Endothelial cell of umbilical vein (primary cell): ENCODE measurements at regions not wholly inside any gene's neighbourhood (a gene's known extent, or its start where the extent isn't known, plus 50 kb on each side); places are given as distances from the start of the nearest gene placed in this dataset.

Source experiments
- BruUV-seq: library from RNA; stranded (reverse); fragments of 400-500 nt; replicated peaks from 2 replicates; lab custom pipeline; 2021; lab: Mats Ljungman, UMichigan
- CTCF ChIA-PET: fragments of 300-600, 350-600 bp; sonication (Branson Sonifier 250); formaldehyde crosslinking; loops from one replicate; lab custom pipeline; 2021; ENCODE audit warnings: antibody characterized with exemption, inconsistent platforms; lab: Charles Lee
- POLR2A ChIA-PET: fragments of 300-600, 350-600 bp; sonication (Branson Sonifier 250); formaldehyde crosslinking; loops from one replicate; lab custom pipeline; 2021; ENCODE audit warnings: antibody characterized with exemption, inconsistent platforms; lab: Charles Lee
- DNase-seq: peaks from one replicate; pipeline ENCODE4 v3.0.0-alpha.2; 2011; ENCODE audit warnings: low read depth, low spot score
- FAIRE-seq: peaks from 2 replicates; lab custom pipeline; 2011; peaks lifted over from hg19 to GRCh38; lab: Jason Lieb, UNC
- H2AFZ ChIP-seq: 2 replicates; pipeline ENCODE4 v1.6.0; 2012; ENCODE audit warnings: low read depth, low read length, control low read depth, inconsistent platforms
- H3K27ac ChIP-seq: 2 replicates; pipeline ENCODE4 v1.5.1; 2011; ENCODE audit warnings: low read depth, mild to moderate bottlenecking, control low read depth, low read length, moderate library complexity; ENCODE audit not compliant: insufficient read depth
- H3K27me3 ChIP-seq, 2 experiments: 2 replicates each; pipeline versions ENCODE4 v1.6.0 to v1.6.1; 2011; ENCODE audit warnings: low read length in 2 of 2, mixed read lengths in 1 of 2; ENCODE audit not compliant: control insufficient read depth in 2 of 2, insufficient read depth in 2 of 2
- H3K36me3 ChIP-seq, 2 experiments: 2 replicates in 1 of 2; 3 replicates in 1 of 2; pipeline ENCODE4 v1.5.1; 2011; ENCODE audit warnings: low read length in 2 of 2, mild to moderate bottlenecking in 1 of 2, moderate library complexity in 1 of 2; ENCODE audit not compliant: control insufficient read depth in 2 of 2, insufficient read depth in 2 of 2; ENCODE audit errors: extremely low read depth in 1 of 2
- H3K4me1 ChIP-seq: 3 replicates; pipeline ENCODE4 v1.5.1; 2011; ENCODE audit warnings: mild to moderate bottlenecking, low read length; ENCODE audit not compliant: control insufficient read depth, insufficient read depth; ENCODE audit errors: extremely low read depth
- H3K4me2 ChIP-seq: 2 replicates; pipeline ENCODE4 v1.6.1; 2011; ENCODE audit warnings: low read length, control low read depth, mixed read lengths; ENCODE audit not compliant: insufficient read depth
- H3K4me3 ChIP-seq, 3 experiments: fragments of 200-600 bp in 1 of 3; sonication (generic), shearing (Covaris generic) in 1 of 3; replicated peaks in 1 of 3; 2 replicates each; pipeline ENCODE4 v1.5.1; 2011 to 2016; ENCODE audit warnings: control low read depth in 3 of 3, low read length in 3 of 3, mild to moderate bottlenecking in 2 of 3, inconsistent platforms in 1 of 3, low read depth in 1 of 3, moderate library complexity in 1 of 3; ENCODE audit not compliant: insufficient read depth in 1 of 3
- H3K79me2 ChIP-seq: 2 replicates; pipeline ENCODE4 v1.6.0; 2012; ENCODE audit warnings: low read length, inconsistent platforms; ENCODE audit not compliant: control insufficient read depth, insufficient read depth
- H3K9ac ChIP-seq: replicated peaks from 2 replicates; pipeline ENCODE3; 2011; ENCODE audit warnings: low read length, control low read depth; ENCODE audit not compliant: insufficient read depth; ENCODE audit errors: extremely low read depth
- H3K9me1 ChIP-seq: replicated peaks from 3 replicates; pipeline ENCODE4 v1.6.0; 2011; ENCODE audit warnings: mild to moderate bottlenecking, low read length; ENCODE audit not compliant: control insufficient read depth, insufficient read depth; ENCODE audit errors: extremely low read depth
- H3K9me3 ChIP-seq: replicated peaks from 2 replicates; pipeline ENCODE4 v1.5.1; 2012; ENCODE audit warnings: low read length, inconsistent platforms; ENCODE audit not compliant: control insufficient read depth, insufficient read depth
- H4K20me1 ChIP-seq: replicated peaks from 2 replicates; pipeline ENCODE3; 2011; ENCODE audit warnings: mild to moderate bottlenecking, low read length; ENCODE audit not compliant: control insufficient read depth, insufficient read depth; ENCODE audit errors: extremely low read depth
- CTCF ChIP-seq, 2 donors: IDR thresholded peaks; 1 replicate in 1 of 2; 2 replicates in 1 of 2; pipeline ENCODE4 v1.5.1; 2011; ENCODE audit warnings: low read length in 2 of 2, mild to moderate bottlenecking in 2 of 2, moderate library complexity in 2 of 2, control low read depth in 1 of 2, inconsistent platforms in 1 of 2, low read depth in 1 of 2; ENCODE audit not compliant: insufficient read depth in 1 of 2; ENCODE audit errors: extremely low read depth in 1 of 2
- EZH2 ChIP-seq: IDR thresholded peaks from 2 replicates; pipeline ENCODE4 v1.6.1; 2012; ENCODE audit warnings: borderline replicate concordance, low read depth, mild to moderate bottlenecking, moderate library complexity, low read length, inconsistent platforms; ENCODE audit not compliant: severe bottlenecking
- FOS ChIP-seq: IDR thresholded peaks from 2 replicates; pipeline ENCODE4 v1.6.1; 2011; ENCODE audit warnings: mild to moderate bottlenecking, low read length, moderate library complexity, borderline replicate concordance; ENCODE audit not compliant: insufficient read depth
- GATA2 ChIP-seq: IDR thresholded peaks from 2 replicates; pipeline ENCODE4 v1.7.0; 2011; ENCODE audit warnings: low read depth, mild to moderate bottlenecking, moderate library complexity, mixed read lengths, low read length; ENCODE audit not compliant: insufficient read length, insufficient read depth
- JUN ChIP-seq: IDR thresholded peaks from 2 replicates; pipeline ENCODE4 v1.6.1; 2011; ENCODE audit warnings: borderline replicate concordance, low read depth; ENCODE audit not compliant: insufficient read length, insufficient read depth
- MAX ChIP-seq: IDR thresholded peaks from 2 replicates; pipeline ENCODE4 v1.6.1; 2011; ENCODE audit not compliant: insufficient read depth, insufficient read length
- MYC ChIP-seq: IDR thresholded peaks from one replicate; pipeline ENCODE4 v1.6.1; 2011; ENCODE audit warnings: mild to moderate bottlenecking, low read depth, low read length
- POLR2A ChIP-seq: IDR thresholded peaks from 2 replicates; pipeline ENCODE4 v1.6.1; 2012; ENCODE audit warnings: low read depth, mild to moderate bottlenecking, control low read depth, low read length
- POLR2AphosphoS5 ChIP-seq: IDR thresholded peaks from 2 replicates; pipeline ENCODE4 v1.6.1; 2012; ENCODE audit warnings: low read depth, mild to moderate bottlenecking, control low read depth, low read length, moderate library complexity; ENCODE audit not compliant: insufficient read depth
- dilution Hi-C: fragments of 300-500 bp; cut with MboI; formaldehyde crosslinking; loops from one replicate; pipeline ENCODE4 v1.15.0; 2019; ENCODE audit warnings: low sequenced_read_pairs; ENCODE audit not compliant: extremely low pct_ligation_motif_present
- intact Hi-C: fragments of 100-400 bp; cut with micrococcal nuclease; formaldehyde crosslinking; loops from one replicate; pipeline ENCODE4 v1.10.0; 2022

GRCh38 chr15:95146481-95146880 lies 915.1 kb downstream of the MCTP2 start:
- ChIA-PET POLR2A (no interaction called here), CTCF (interaction anchor here (0.7 kb wide), 1 partner anchor 34 kb away, joined by 3 read pairs; no protein-coding TSS in a partner anchor)
- H4K20me1 ChIP-seq: no peaks in the 10 kb centered on the region
- no peak overlapping the region for H3K9ac ChIP-seq
- peak; percentile 46 for FAIRE-seq
- no TSS peak for BruUV-seq
- no peaks in the 10 kb centered on the region for H3K27me3 ChIP-seq
- dilution Hi-C loops: no loop called here
- TF ChIP-seq CTCF (IDR thresholded peaks at IDR 0.05; ENCODE audit: extremely low read depth in 1 of 2, insufficient read depth in 1 of 2, low read depth in 1 of 2, low read length in 2 of 2): no peak
- TF ChIP-seq POLR2AphosphoS5: no peak
- no peak for TF ChIP-seq JUN
- TF ChIP-seq MYC: no peak
- TF ChIP-seq POLR2A: no peak
- no peak for TF ChIP-seq MAX
- no peak for TF ChIP-seq FOS
- H3K4me1 ChIP-seq: no peaks in the 10 kb centered on the region
- H3K36me3 ChIP-seq: no peaks in the 10 kb centered on the region
- H3K4me2 ChIP-seq: no peak overlapping the region
- no peak overlapping the region for H3K4me3 ChIP-seq
- H3K79me2 ChIP-seq: no peaks in the 10 kb centered on the region
- intact Hi-C loops: no loop called here
- H3K9me1 ChIP-seq: no peaks in the 10 kb centered on the region
- H3K27ac ChIP-seq: no peak overlapping the region
- no peaks in the 10 kb centered on the region for H3K9me3 ChIP-seq
- no peak overlapping the region for H2AFZ ChIP-seq
- no peak for DNase-seq

GRCh38 chr15:95148183-95148582 lies 916.8 kb downstream of the MCTP2 start:
- no peaks in the 10 kb centered on the region for H3K4me1 ChIP-seq
- intact Hi-C loops: no loop called here
- H2AFZ ChIP-seq: no peak overlapping the region
- dilution Hi-C loops: no loop called here
- TF ChIP-seq CTCF (IDR thresholded peaks at IDR 0.05; ENCODE audit: extremely low read depth in 1 of 2, insufficient read depth in 1 of 2, low read depth in 1 of 2, low read length in 2 of 2): no peak
- TF ChIP-seq MAX: no peak
- no peak for TF ChIP-seq POLR2AphosphoS5
- TF ChIP-seq FOS: no peak
- TF ChIP-seq EZH2: no peak
- TF ChIP-seq POLR2A: no peak
- TF ChIP-seq JUN: no peak
- TF ChIP-seq MYC: no peak
- TF ChIP-seq GATA2: no peak
- H3K79me2 ChIP-seq: no peaks in the 10 kb centered on the region
- H3K4me3 ChIP-seq: no peak overlapping the region
- no peak overlapping the region for H3K9ac ChIP-seq
- H3K9me3 ChIP-seq: no peaks in the 10 kb centered on the region
- no TSS peak for BruUV-seq
- H3K4me2 ChIP-seq: no peak overlapping the region
- FAIRE-seq: no peak
- no peaks in the 10 kb centered on the region for H4K20me1 ChIP-seq
- H3K27me3 ChIP-seq: no peaks in the 10 kb centered on the region
- no peaks in the 10 kb centered on the region for H3K9me1 ChIP-seq
- CTCF ChIA-PET: no interaction called here
- no peak for DNase-seq
- no peaks in the 10 kb centered on the region for H3K36me3 ChIP-seq
- no peak overlapping the region for H3K27ac ChIP-seq
- POLR2A ChIA-PET: no interaction called here
